IMR-90 (cell line): ENCODE measurements at regions not wholly inside any gene's neighbourhood (a gene's known extent, or its start where the extent isn't known, plus 50 kb on each side); places are given as distances from the start of the nearest gene placed in this dataset.

ENCODE experiments used
- ATAC-seq: fragments of 200-7000 bp; cut with Tn5 transposase; 2 replicates; pipeline ENCODE4 v1.9.1; 2020; ENCODE audit warnings: low read depth, mild to moderate bottlenecking, moderate library complexity
- BruUV-seq: library from RNA; stranded (reverse); fragments of 400-500 nt; replicated peaks from 2 replicates; lab custom pipeline; 2021; lab: Mats Ljungman, UMichigan
- CTCF ChIA-PET: fragments of 300-600 bp; formaldehyde crosslinking; extraction: SDS; loops from one replicate; lab custom pipeline; 2021; ENCODE audit warnings: antibody characterized with exemption; lab: Yijun Ruan, JAX
- POLR2A ChIA-PET: fragments of 300-600 bp; sonication (Branson Sonifier 250); formaldehyde crosslinking; loops from one replicate; lab custom pipeline; 2022; ENCODE audit warnings: antibody characterized with exemption; ENCODE audit not compliant: unreplicated experiment; lab: Charles Lee
- DNase-seq: peaks from one replicate; pipeline ENCODE4 v3.0.0; 2013
- H2AFZ ChIP-seq: replicated peaks from 2 replicates; pipeline ENCODE3; 2013; ENCODE audit warnings: low read length, mild to moderate bottlenecking; ENCODE audit not compliant: poor library complexity
- H2AK5ac ChIP-seq: 2 replicates; pipeline ENCODE4 v1.6.1; 2013; ENCODE audit warnings: low read depth, low read length, inconsistent platforms
- H2AK9ac ChIP-seq: replicated peaks from 2 replicates; pipeline ENCODE3; 2013; ENCODE audit warnings: mild to moderate bottlenecking, low read depth, low read length, moderate library complexity; ENCODE audit not compliant: poor library complexity
- H2BK120ac ChIP-seq: 2 replicates; pipeline ENCODE4 v1.6.1; 2013; ENCODE audit warnings: low read depth, low read length, inconsistent platforms
- H2BK15ac ChIP-seq: 3 replicates; pipeline ENCODE4 v1.6.1; 2013; ENCODE audit warnings: low read depth, low read length, inconsistent platforms
- H2BK20ac ChIP-seq: 2 replicates; pipeline ENCODE4 v1.6.1; 2013; ENCODE audit warnings: low read depth, mild to moderate bottlenecking, inconsistent platforms, low read length, moderate library complexity
- H2BK5ac ChIP-seq: 2 replicates; pipeline ENCODE4 v1.6.1; 2013; ENCODE audit warnings: mild to moderate bottlenecking, low read depth, low read length, inconsistent platforms; ENCODE audit not compliant: poor library complexity, severe bottlenecking
- H3K14ac ChIP-seq: replicated peaks from 2 replicates; pipeline ENCODE4 v1.6.1; 2013; ENCODE audit warnings: low read depth, low read length, inconsistent platforms
- H3K18ac ChIP-seq: 2 replicates; pipeline ENCODE4 v1.6.1; 2013; ENCODE audit warnings: low read depth, low read length, control low read depth
- H3K23ac ChIP-seq: 2 replicates; pipeline ENCODE4 v1.6.1; 2013; ENCODE audit warnings: low read depth, low read length, inconsistent platforms
- H3K27ac ChIP-seq: 2 replicates; pipeline ENCODE4 v1.5.1; 2013; ENCODE audit warnings: mild to moderate bottlenecking, control low read depth, low read length; ENCODE audit not compliant: insufficient read depth
- H3K27me3 ChIP-seq: 2 replicates; pipeline ENCODE4 v1.6.1; 2013; ENCODE audit warnings: low read length; ENCODE audit not compliant: control insufficient read depth, insufficient read depth
- H3K36me3 ChIP-seq: 2 replicates; pipeline ENCODE4 v1.6.1; 2013; ENCODE audit warnings: low read length, mixed read lengths; ENCODE audit not compliant: control insufficient read depth, insufficient read depth
- H3K4ac ChIP-seq: 2 replicates; pipeline ENCODE4 v1.6.1; 2013; ENCODE audit warnings: low read depth, low read length, inconsistent platforms
- H3K4me1 ChIP-seq: 2 replicates; pipeline ENCODE4 v1.6.1; 2013; ENCODE audit warnings: low read length, mixed read lengths; ENCODE audit not compliant: control insufficient read depth, insufficient read depth
- H3K4me2 ChIP-seq: 2 replicates; pipeline ENCODE4 v1.6.1; 2013; ENCODE audit warnings: low read depth, mild to moderate bottlenecking, control low read depth, low read length, moderate library complexity
- H3K4me3 ChIP-seq: 2 replicates; pipeline ENCODE4 v1.5.1; 2013; ENCODE audit warnings: low read depth, mild to moderate bottlenecking, control low read depth, low read length, moderate library complexity; ENCODE audit not compliant: insufficient read depth
- H3K56ac ChIP-seq: 2 replicates; pipeline ENCODE4 v1.6.1; 2013; ENCODE audit warnings: low read length, inconsistent platforms; ENCODE audit not compliant: insufficient read depth; ENCODE audit errors: extremely low read depth
- H3K79me1 ChIP-seq, 2 experiments: 2 replicates each; pipeline ENCODE4 v1.6.1; 2013; ENCODE audit warnings: low read length in 2 of 2, inconsistent platforms in 1 of 2, low read depth in 1 of 2
- H3K9ac ChIP-seq: 2 replicates; pipeline ENCODE4 v1.6.1; 2013; ENCODE audit warnings: low read depth, low read length, control low read depth
- H3K9me1 ChIP-seq: 2 replicates; pipeline ENCODE4 v1.6.1; 2013; ENCODE audit warnings: low read length, inconsistent platforms; ENCODE audit not compliant: insufficient read depth
- H3K9me3 ChIP-seq: 2 replicates; pipeline ENCODE4 v1.6.1; 2013; ENCODE audit warnings: low read length; ENCODE audit not compliant: control insufficient read depth, insufficient read depth
- H4K20me1 ChIP-seq: 2 replicates; pipeline ENCODE4 v1.6.1; 2013; ENCODE audit warnings: low read length, inconsistent platforms; ENCODE audit not compliant: insufficient read depth
- H4K5ac ChIP-seq: 2 replicates; pipeline ENCODE4 v1.6.1; 2013; ENCODE audit warnings: mild to moderate bottlenecking, low read depth, low read length, control low read depth
- H4K8ac ChIP-seq, 2 experiments: 2 replicates each; pipeline ENCODE4 v1.6.1; 2013; ENCODE audit warnings: low read depth in 2 of 2, low read length in 2 of 2, control low read depth in 1 of 2, inconsistent platforms in 1 of 2
- H4K91ac ChIP-seq: 2 replicates; pipeline ENCODE4 v1.6.1; 2013; ENCODE audit warnings: low read depth, low read length, inconsistent platforms; ENCODE audit not compliant: insufficient read depth
- BHLHE40 ChIP-seq: fragments of 150-350 bp; IDR thresholded peaks from 2 replicates; pipeline ENCODE4 v1.6.1; 2016; ENCODE audit warnings: mild to moderate bottlenecking, low read depth, low read length
- CEBPB ChIP-seq: IDR thresholded peaks from 2 replicates; pipeline ENCODE4 v1.6.1; 2012; ENCODE audit warnings: low read depth, low read length, improper control_type of control experiment
- FOS ChIP-seq: fragments of 150-350 bp; IDR thresholded peaks from 2 replicates; pipeline ENCODE4 v1.6.1; 2016; ENCODE audit warnings: low read depth, low read length
- NFE2L2 ChIP-seq: fragments of 150-350 bp; IDR thresholded peaks from 2 replicates; pipeline ENCODE4 v1.6.1; 2016; ENCODE audit warnings: low read depth, mild to moderate bottlenecking, low read length
- POLR2A ChIP-seq: IDR thresholded peaks from 2 replicates; pipeline ENCODE4 v1.6.1; 2012; ENCODE audit warnings: mild to moderate bottlenecking, low read depth, low read length
- SMC3 ChIP-seq: fragments of 150-350 bp; IDR thresholded peaks from 2 replicates; pipeline ENCODE4 v1.6.1; 2016; ENCODE audit warnings: low read depth, mild to moderate bottlenecking, antibody characterized with exemption, low read length, moderate library complexity
- WGBS, 2 experiments: methylation state at CpG; one replicate each; pipeline versions ENCODE4 v1.1.5 to v1.1.7; 2013; ENCODE audit warnings: missing lambda C conversion rate in 2 of 2; ENCODE audit not compliant: insufficient read length in 1 of 2; ENCODE audit errors: extremely low coverage in 2 of 2; 5-methylcytosine and 5-hydroxymethylcytosine counted together
- dilution Hi-C: fragments of 300-500 bp; cut with HindIII; formaldehyde crosslinking; loops from one replicate; pipeline ENCODE4 v1.14.3; 2018; ENCODE audit warnings: low sequenced_read_pairs; ENCODE audit not compliant: unreplicated experiment
- in situ Hi-C: fragments of 300-500 bp; cut with MboI; formaldehyde crosslinking; loops from 3 replicates; pipeline ENCODE4 v1.14.3; 2019; ENCODE audit warnings: low sequenced_read_pairs, inconsistent platforms, mixed read lengths
- intact Hi-C: fragments of 100-400 bp; cut with micrococcal nuclease; formaldehyde crosslinking; loops from 2 replicates; pipeline ENCODE4 v1.10.0; 2022

- dilution Hi-C loops: no loop called here
- in situ Hi-C loops: no loop called here
- Histone ChIP-seq H2AK5ac (no peak overlapping the region), H3K36me3 (no peaks in the 10 kb centered on the region), H3K9me3 (peaks cover 17% of the 10 kb centered on the region), H3K18ac (no peak overlapping the region), H4K8ac (no peak overlapping the region), H3K4ac (no peak overlapping the region), H3K9ac (no peak overlapping the region), H2AK9ac (no peak overlapping the region), H3K4me1 (no peaks in the 10 kb centered on the region), H3K27ac (no peak overlapping the region), H3K9me1 (no peaks in the 10 kb centered on the region), H2BK5ac (no peak overlapping the region), H4K91ac (no peak overlapping the region), H3K56ac (no peak overlapping the region), H3K4me2 (no peak overlapping the region), H3K27me3 (no peaks in the 10 kb centered on the region), H2BK120ac (no peak overlapping the region), H2BK15ac (no peak overlapping the region), H2AFZ (no peak overlapping the region), H3K23ac (no peak overlapping the region), H3K4me3 (no peak overlapping the region), H2BK20ac (no peak overlapping the region), H3K79me1 (no peaks in the 10 kb centered on the region), H3K14ac (no peak overlapping the region), H4K20me1 (no peaks in the 10 kb centered on the region), H4K5ac (no peak overlapping the region)
- no peak for ATAC-seq
- WGBS, 2 experiments: 0% methylated on average over 1 of the region's 2 CpGs; no CpG with 5 or more reads in 1 of the 2 experiments
- ChIA-PET CTCF (no interaction called here), POLR2A (no interaction called here)
- no peak for DNase-seq
- TF ChIP-seq POLR2A (no peak), NFE2L2 (no peak), SMC3 (no peak), CEBPB (no peak), FOS (no peak), BHLHE40 (no peak)
- no TSS peak for BruUV-seq
- intact Hi-C loops: no loop called here
Measured at GRCh38 chr19:23481043-23481442, 85.8 kb upstream of the ZNF91 start.
